MCF 10A (cell line): ENCODE measurements at regions not wholly inside any gene's neighbourhood (a gene's known extent, or its start where the extent isn't known, plus 50 kb on each side); places are given as distances from the start of the nearest gene placed in this dataset.

Experiments
- BruUV-seq: library from RNA; stranded (reverse); fragments of 400-500 nt; replicated peaks from 2 replicates; lab custom pipeline; 2021; lab: Mats Ljungman, UMichigan
- CTCF ChIA-PET: fragments of 300-600 bp; sonication (Branson Sonifier 250); formaldehyde crosslinking; extraction: SDS; loops from one replicate; lab custom pipeline; 2021; ENCODE audit warnings: antibody characterized with exemption, inconsistent platforms; lab: Yijun Ruan, JAX
- POLR2A ChIA-PET: fragments of 300-600, 350-650 bp; sonication (Branson Sonifier 250); formaldehyde crosslinking; extraction: SDS; loops from one replicate; lab custom pipeline; 2020; ENCODE audit warnings: antibody characterized with exemption, inconsistent platforms; lab: Yijun Ruan, JAX
- DNase-seq: peaks from one replicate; pipeline ENCODE4 v3.0.0-alpha.2; 2018; ENCODE audit not compliant: unreplicated experiment
- H3K27ac Mint-ChIP-seq: one replicate; pipeline ENCODE4 v1.8.0; 2022; ENCODE audit warnings: mild to moderate bottlenecking, low read depth, mixed read lengths; ENCODE audit not compliant: unreplicated experiment
- H3K27me3 Mint-ChIP-seq: one replicate; pipeline ENCODE4 v1.8.0; 2022; ENCODE audit warnings: mixed read lengths; ENCODE audit not compliant: insufficient read depth, unreplicated experiment
- H3K36me3 Mint-ChIP-seq: one replicate; pipeline ENCODE4 v1.8.0; 2022; ENCODE audit warnings: mild to moderate bottlenecking, moderate library complexity, mixed read lengths; ENCODE audit not compliant: insufficient read depth, unreplicated experiment
- H3K4me1 Mint-ChIP-seq: one replicate; pipeline ENCODE4 v1.8.0; 2022; ENCODE audit warnings: mixed read lengths; ENCODE audit not compliant: insufficient read depth, unreplicated experiment
- H3K4me3 Mint-ChIP-seq: one replicate; pipeline ENCODE4 v1.8.0; 2022; ENCODE audit warnings: mild to moderate bottlenecking, moderate library complexity, mixed read lengths; ENCODE audit not compliant: unreplicated experiment
- H3K9me3 Mint-ChIP-seq: one replicate; pipeline ENCODE4 v1.8.0; 2022; ENCODE audit warnings: mixed read lengths; ENCODE audit not compliant: unreplicated experiment
- intact Hi-C: fragments of 100-400 bp; cut with micrococcal nuclease; formaldehyde crosslinking; loops from 2 replicates; pipeline ENCODE4 v1.14.1; 2022
- TF ChIP-seq, protein P1 (sequence below): fragments of 200-600 bp; IDR thresholded peaks from one replicate; pipeline ENCODE4 v1.8.0; 2022; ENCODE audit warnings: antibody characterized with exemption, mild to moderate bottlenecking; ENCODE audit not compliant: unreplicated experiment

DNA sequence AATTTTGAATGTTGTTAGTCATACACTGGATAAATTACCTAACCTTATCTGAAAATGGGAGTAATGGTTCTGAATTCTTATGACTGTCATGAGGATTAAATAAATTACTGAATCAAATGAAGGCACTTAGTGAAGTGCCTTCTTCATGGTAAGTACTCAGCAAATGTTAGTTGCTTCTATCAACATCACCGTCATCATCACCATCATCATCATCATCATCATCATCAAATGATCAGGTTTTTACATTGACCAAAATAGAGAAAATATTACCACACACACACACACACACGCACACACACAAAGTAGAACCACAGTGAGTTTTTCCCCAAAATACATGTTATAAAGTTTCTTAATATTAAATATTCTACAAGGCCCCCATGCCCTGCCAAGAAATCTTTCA lies 368.3 kb upstream of the FGF13 start:
- Mint-ChIP-seq H3K36me3 (no peaks in the 10 kb centered on the region), H3K9me3 (peaks cover 3% of the 10 kb centered on the region), H3K4me3 (no peak overlapping the region), H3K4me1 (peaks cover 5% of the 10 kb centered on the region), H3K27ac (no peak overlapping the region), H3K27me3 (no peaks in the 10 kb centered on the region)
- no TSS peak for BruUV-seq
- ChIA-PET POLR2A (no interaction called here), CTCF (no interaction called here)
- DNase-seq, result no peak
- intact Hi-C loops, result no loop called here
- TF ChIP-seq, protein P1, sequence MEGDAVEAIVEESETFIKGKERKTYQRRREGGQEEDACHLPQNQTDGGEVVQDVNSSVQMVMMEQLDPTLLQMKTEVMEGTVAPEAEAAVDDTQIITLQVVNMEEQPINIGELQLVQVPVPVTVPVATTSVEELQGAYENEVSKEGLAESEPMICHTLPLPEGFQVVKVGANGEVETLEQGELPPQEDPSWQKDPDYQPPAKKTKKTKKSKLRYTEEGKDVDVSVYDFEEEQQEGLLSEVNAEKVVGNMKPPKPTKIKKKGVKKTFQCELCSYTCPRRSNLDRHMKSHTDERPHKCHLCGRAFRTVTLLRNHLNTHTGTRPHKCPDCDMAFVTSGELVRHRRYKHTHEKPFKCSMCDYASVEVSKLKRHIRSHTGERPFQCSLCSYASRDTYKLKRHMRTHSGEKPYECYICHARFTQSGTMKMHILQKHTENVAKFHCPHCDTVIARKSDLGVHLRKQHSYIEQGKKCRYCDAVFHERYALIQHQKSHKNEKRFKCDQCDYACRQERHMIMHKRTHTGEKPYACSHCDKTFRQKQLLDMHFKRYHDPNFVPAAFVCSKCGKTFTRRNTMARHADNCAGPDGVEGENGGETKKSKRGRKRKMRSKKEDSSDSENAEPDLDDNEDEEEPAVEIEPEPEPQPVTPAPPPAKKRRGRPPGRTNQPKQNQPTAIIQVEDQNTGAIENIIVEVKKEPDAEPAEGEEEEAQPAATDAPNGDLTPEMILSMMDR, result no peak

DNA sequence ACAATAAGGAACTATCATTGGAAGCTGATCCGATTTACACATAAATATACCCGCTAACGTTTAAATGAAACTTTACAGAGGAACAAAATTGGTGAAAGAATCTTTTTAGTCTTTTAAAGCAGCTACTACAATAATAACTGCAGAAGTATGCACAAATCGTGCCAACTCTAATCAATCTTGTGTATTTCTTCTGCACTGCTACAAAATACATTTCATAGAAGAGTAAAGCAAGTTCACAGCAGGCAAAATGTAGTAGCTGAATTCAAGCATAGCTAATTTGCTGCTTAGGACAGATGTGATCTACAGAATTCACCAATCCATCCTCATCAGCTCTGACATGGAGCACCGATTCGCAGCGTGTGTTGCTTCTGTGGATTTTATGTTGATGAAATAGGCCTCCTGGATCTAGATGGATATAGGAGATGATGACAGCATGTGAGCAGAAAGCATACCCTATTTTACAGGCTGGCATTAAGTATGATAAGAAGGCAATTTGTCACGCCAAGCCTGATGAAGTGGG lies 367.3 kb upstream of the FGF13 start:
- no peak overlapping the region for H3K27ac Mint-ChIP-seq
- ChIA-PET CTCF (interaction anchor here (0.7 kb wide), 1 partner anchor 481 kb away, joined by 4 read pairs; no protein-coding TSS in a partner anchor), POLR2A (interaction anchor here (0.7 to 0.8 kb wide), 2 partner anchors 40 to 41 kb away, joined by 3 read pairs; no protein-coding TSS in a partner anchor)
- H3K27me3 Mint-ChIP-seq, result no peaks in the 10 kb centered on the region
- no peaks in the 10 kb centered on the region for H3K36me3 Mint-ChIP-seq
- H3K4me3 Mint-ChIP-seq, result no peak overlapping the region
- H3K9me3 Mint-ChIP-seq, result peaks cover 7% of the 10 kb centered on the region
- no peak for DNase-seq
- no TSS peak for BruUV-seq
- peaks cover 5% of the 10 kb centered on the region for H3K4me1 Mint-ChIP-seq
- TF ChIP-seq, protein P1, result no peak
- intact Hi-C loops, result no loop called here

DNA sequence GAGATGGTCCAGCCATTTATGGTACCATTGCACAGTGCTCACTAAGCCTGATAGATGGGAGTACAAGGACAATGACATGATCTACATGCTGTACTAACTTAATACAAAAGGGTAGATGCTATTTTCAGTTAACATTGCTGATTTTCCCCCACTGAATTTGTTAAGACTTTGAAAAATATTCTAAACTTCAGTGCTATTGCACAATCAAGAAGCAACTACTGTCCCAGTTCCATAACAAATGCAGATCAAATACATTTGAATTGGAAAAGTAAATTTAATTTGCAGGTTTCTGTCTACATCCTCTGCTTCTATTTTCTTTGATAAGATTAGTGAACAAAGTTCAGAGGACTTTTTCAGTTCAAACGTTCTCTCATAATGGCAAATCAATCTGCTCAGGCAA lies 366.8 kb upstream of the FGF13 start:
- TF ChIP-seq, protein P1, result no peak
- POLR2A ChIA-PET, result interaction anchor here (0.7 to 1.6 kb wide), 2 partner anchors 41 to 222 kb away, joined by 3 read pairs; no protein-coding TSS in a partner anchor
- no peak overlapping the region for H3K4me3 Mint-ChIP-seq
- H3K27ac Mint-ChIP-seq, result no peak overlapping the region
- H3K9me3 Mint-ChIP-seq, result peaks cover 7% of the 10 kb centered on the region
- no TSS peak for BruUV-seq
- no peaks in the 10 kb centered on the region for H3K27me3 Mint-ChIP-seq
- CTCF ChIA-PET, result interaction anchor here (0.7 kb wide), 1 partner anchor 482 kb away, joined by 4 read pairs; no protein-coding TSS in a partner anchor
- intact Hi-C loops, result no loop called here
- DNase-seq, result no peak
- H3K4me1 Mint-ChIP-seq, result peaks cover 5% of the 10 kb centered on the region
- no peaks in the 10 kb centered on the region for H3K36me3 Mint-ChIP-seq

GRCh38 chrX:139077281-139078250 lies 366.0 kb upstream of the FGF13 start:
- POLR2A ChIA-PET, result interaction anchor here (0.6 to 1.6 kb wide), 4 partner anchors 9 to 221 kb away, joined by 3 to 4 read pairs (median 3); no protein-coding TSS in a partner anchor
- CTCF ChIA-PET, result no interaction called here
- BruUV-seq, result no TSS peak
- Mint-ChIP-seq H3K4me3 (no peak overlapping the region), H3K9me3 (peaks cover 7% of the 10 kb centered on the region), H3K27ac (peak overlapping the region; percentile 0), H3K4me1 (peaks cover 5% of the 10 kb centered on the region), H3K27me3 (no peaks in the 10 kb centered on the region), H3K36me3 (no peaks in the 10 kb centered on the region)
- DNase-seq, result peak; percentile 68
- TF ChIP-seq, protein P1, result no peak
- intact Hi-C loops, result no loop called here
